Gastrocnemius medialis (tissue), 4 donors: ENCODE measurements at regions not wholly inside any gene's neighbourhood (a gene's known extent, or its start where the extent isn't known, plus 50 kb on each side); places are given as distances from the start of the nearest gene placed in this dataset.

Experiments used
- POLR2A ChIP-seq, 2 donors: fragments of 450-650 bp; IDR thresholded peaks; one replicate each; pipeline ENCODE4 v1.6.1; 2017; ENCODE audit warnings: antibody characterized with exemption in 2 of 2, mild to moderate bottlenecking in 2 of 2, moderate library complexity in 2 of 2
- TF ChIP-seq, protein P1 (sequence below), 5 experiments: fragments of 450-650 bp in 3 of 5; fragments of 200-600 bp in 2 of 5; sonication (generic) in 2 of 5; IDR thresholded peaks in 4 of 5; conservative IDR thresholded peaks in 1 of 5; 1 replicate in 4 of 5; 2 replicates in 1 of 5; pipeline ENCODE4 v1.5.1; 2016 to 2019; ENCODE audit warnings: antibody characterized with exemption in 5 of 5, mild to moderate bottlenecking in 3 of 5, moderate library complexity in 3 of 5

DNA sequence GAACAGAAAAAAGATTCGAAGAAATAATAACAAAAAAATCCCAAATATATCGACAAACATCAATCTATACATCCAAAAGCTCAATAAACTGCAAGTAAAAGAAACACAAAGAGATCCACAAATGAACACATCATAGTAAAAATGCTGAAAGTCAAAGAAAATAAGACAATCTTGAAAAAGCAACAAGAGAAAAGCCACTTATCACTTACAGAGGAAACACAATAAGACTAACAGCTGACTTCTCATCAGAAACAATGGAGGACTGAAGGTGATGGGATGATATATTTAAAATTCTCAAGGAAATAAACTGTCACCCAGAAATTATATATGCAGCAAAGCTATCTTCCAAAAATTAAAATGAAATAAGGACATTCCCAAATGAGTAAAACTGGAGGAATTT is 140.3 kb downstream of the NDUFA10 start:
- TF ChIP-seq, protein P1, sequence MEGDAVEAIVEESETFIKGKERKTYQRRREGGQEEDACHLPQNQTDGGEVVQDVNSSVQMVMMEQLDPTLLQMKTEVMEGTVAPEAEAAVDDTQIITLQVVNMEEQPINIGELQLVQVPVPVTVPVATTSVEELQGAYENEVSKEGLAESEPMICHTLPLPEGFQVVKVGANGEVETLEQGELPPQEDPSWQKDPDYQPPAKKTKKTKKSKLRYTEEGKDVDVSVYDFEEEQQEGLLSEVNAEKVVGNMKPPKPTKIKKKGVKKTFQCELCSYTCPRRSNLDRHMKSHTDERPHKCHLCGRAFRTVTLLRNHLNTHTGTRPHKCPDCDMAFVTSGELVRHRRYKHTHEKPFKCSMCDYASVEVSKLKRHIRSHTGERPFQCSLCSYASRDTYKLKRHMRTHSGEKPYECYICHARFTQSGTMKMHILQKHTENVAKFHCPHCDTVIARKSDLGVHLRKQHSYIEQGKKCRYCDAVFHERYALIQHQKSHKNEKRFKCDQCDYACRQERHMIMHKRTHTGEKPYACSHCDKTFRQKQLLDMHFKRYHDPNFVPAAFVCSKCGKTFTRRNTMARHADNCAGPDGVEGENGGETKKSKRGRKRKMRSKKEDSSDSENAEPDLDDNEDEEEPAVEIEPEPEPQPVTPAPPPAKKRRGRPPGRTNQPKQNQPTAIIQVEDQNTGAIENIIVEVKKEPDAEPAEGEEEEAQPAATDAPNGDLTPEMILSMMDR (IDR thresholded peaks at IDR 0.05 in 4 of 5, conservative IDR thresholded peaks at IDR 0.05 in 1 of 5), result no peak
- no peak for TF ChIP-seq POLR2A (IDR thresholded peaks at IDR 0.05)
